Natural killer cell (primary cell): ENCODE measurements at regions not wholly inside any gene's neighbourhood (a gene's known extent, or its start where the extent isn't known, plus 50 kb on each side); places are given as distances from the start of the nearest gene placed in this dataset.

ENCODE experiments used
- ATAC-seq, 3 donors: fragments of 150-1000 bp in 2 of 3; fragments of 200-7000 bp in 1 of 3; cut with Tn5 transposase; 1 replicate in 1 of 3; 2 replicates in 2 of 3; pipeline ENCODE4 v1.10.0; 2021; ENCODE audit warnings: mild to moderate bottlenecking in 2 of 3, moderate library complexity in 2 of 3
- DNase-seq, 2 donors: peaks; one replicate each; pipeline versions ENCODE4 v3.0.0 to v3.0.0-alpha.2; 2013 to 2021; ENCODE audit warnings: mixed read lengths in 1 of 2
- H3K27ac ChIP-seq: one replicate; pipeline ENCODE4 v1.5.1; 2013; ENCODE audit warnings: mild to moderate bottlenecking, low read length
- H3K27me3 ChIP-seq: one replicate; pipeline ENCODE4 v1.6.1; 2013; ENCODE audit warnings: low read length; ENCODE audit not compliant: control insufficient read depth, insufficient read depth
- H3K36me3 ChIP-seq: one replicate; pipeline ENCODE4 v1.6.1; 2013; ENCODE audit warnings: low read length; ENCODE audit not compliant: control insufficient read depth, insufficient read depth
- H3K4me1 ChIP-seq: one replicate; pipeline ENCODE4 v1.6.1; 2013; ENCODE audit warnings: low read length; ENCODE audit not compliant: control insufficient read depth, insufficient read depth
- H3K4me3 ChIP-seq: one replicate; pipeline ENCODE4 v1.5.1; 2013; ENCODE audit warnings: low read length
- H3K9me3 ChIP-seq: one replicate; pipeline ENCODE4 v1.6.1; 2013; ENCODE audit warnings: low read length; ENCODE audit not compliant: control insufficient read depth, insufficient read depth
- H3K27ac Mint-ChIP-seq, 2 donors: one replicate each; pipeline ENCODE4 v1.8.0; 2022; ENCODE audit warnings: mild to moderate bottlenecking in 2 of 2, mixed read lengths in 2 of 2, moderate library complexity in 1 of 2
- H3K27me3 Mint-ChIP-seq, 2 donors: one replicate each; pipeline ENCODE4 v1.8.0; 2022; ENCODE audit warnings: low read depth in 2 of 2, mixed read lengths in 2 of 2
- H3K36me3 Mint-ChIP-seq: one replicate; pipeline ENCODE4 v1.8.0; 2022; ENCODE audit warnings: mixed read lengths
- H3K4me1 Mint-ChIP-seq, 2 donors: one replicate each; pipeline ENCODE4 v1.8.0; 2022; ENCODE audit warnings: mixed read lengths in 2 of 2
- H3K4me3 Mint-ChIP-seq: one replicate; pipeline ENCODE4 v1.8.0; 2022; ENCODE audit warnings: mild to moderate bottlenecking, moderate library complexity, mixed read lengths
- H3K9me3 Mint-ChIP-seq, 2 donors: one replicate each; pipeline ENCODE4 v1.8.0; 2022; ENCODE audit warnings: mixed read lengths in 2 of 2
- CTCF ChIP-seq: fragments of 200-600 bp; IDR thresholded peaks from one replicate; pipeline ENCODE4 v1.8.0; 2022; ENCODE audit warnings: antibody characterized with exemption
- WGBS: methylation state at CpG from one replicate; pipeline ENCODE4 v1.1.7; 2013; ENCODE audit warnings: missing lambda C conversion rate; ENCODE audit not compliant: insufficient coverage; 5-methylcytosine and 5-hydroxymethylcytosine counted together
- intact Hi-C: fragments of 100-400 bp; cut with micrococcal nuclease; formaldehyde crosslinking; loops from one replicate; pipeline ENCODE4 v1.14.2; 2022

- H3K36me3 Mint-ChIP-seq: no peaks in the 10 kb centered on the region
Observed at GRCh38 chr16:26791169-26791568, 275.6 kb upstream of the C16orf82 start.

GRCh38 chr16:26795184-26795583, 271.5 kb upstream of the C16orf82 start:
- Histone ChIP-seq H3K36me3 (no peaks in the 10 kb centered on the region), H3K4me1 (no peaks in the 10 kb centered on the region), H3K27ac (no peak overlapping the region), H3K9me3 (no peaks in the 10 kb centered on the region), H3K4me3 (no peak overlapping the region), H3K27me3 (no peaks in the 10 kb centered on the region)
- Mint-ChIP-seq H3K36me3 (no peaks in the 10 kb centered on the region), H3K27ac (no peak overlapping the region), H3K4me3 (no peak overlapping the region), H3K4me1 (peaks cover 0 to 8% of the 10 kb centered on the region in 2 donors), H3K27me3 (peaks cover 18 to 34% of the 10 kb centered on the region in 2 donors), H3K9me3 (no peaks in the 10 kb centered on the region)
- intact Hi-C loops: no loop called here
- WGBS: 25% methylated on average over 3 of the region's 3 CpGs
- peak; percentile 15 for TF ChIP-seq CTCF
- DNase-seq (peak in 1 of 2 donors; percentile 6), ATAC-seq (peak in 1 of 3 donors; percentile 34)

More at GRCh38 chr16:26791169-26791568, 275.6 kb upstream of the C16orf82 start:
- no peak overlapping the region for H3K27ac Mint-ChIP-seq
- Histone ChIP-seq H3K4me1 (no peaks in the 10 kb centered on the region), H3K9me3 (no peaks in the 10 kb centered on the region), H3K4me3 (no peak overlapping the region), H3K36me3 (no peaks in the 10 kb centered on the region), H3K27me3 (peaks cover 2% of the 10 kb centered on the region), H3K27ac (no peak overlapping the region)
- DNase-seq (no peak), ATAC-seq (no peak)
- H3K9me3 Mint-ChIP-seq: no peaks in the 10 kb centered on the region
- peaks cover 0 to 8% of the 10 kb centered on the region in 2 donors for H3K4me1 Mint-ChIP-seq
- TF ChIP-seq CTCF: no peak
- peaks cover 12 to 26% of the 10 kb centered on the region in 2 donors for H3K27me3 Mint-ChIP-seq
- no peak overlapping the region for H3K4me3 Mint-ChIP-seq
- intact Hi-C loops: no loop called here
- 79% methylated on average over 6 of the region's 6 CpGs for WGBS

GRCh38 chr16:26801628-26802027, 265.1 kb upstream of the C16orf82 start:
- Mint-ChIP-seq H3K4me3 (no peak overlapping the region), H3K4me1 (peaks cover 10 to 13% of the 10 kb centered on the region in 2 donors), H3K27ac (no peak overlapping the region), H3K27me3 (peaks cover 15 to 30% of the 10 kb centered on the region in 2 donors), H3K9me3 (no peaks in the 10 kb centered on the region), H3K36me3 (no peaks in the 10 kb centered on the region)
- no peaks in the 10 kb centered on the region for H3K9me3 ChIP-seq
- H3K36me3 ChIP-seq: no peaks in the 10 kb centered on the region
- no peaks in the 10 kb centered on the region for H3K27me3 ChIP-seq
- no peak for TF ChIP-seq CTCF
- no peak overlapping the region for H3K4me3 ChIP-seq
- DNase-seq (no peak), ATAC-seq (no peak)
- no peak overlapping the region for H3K27ac ChIP-seq
- intact Hi-C loops: no loop called here
- WGBS: no CpG with 5 or more reads among the region's 3 CpGs
- no peaks in the 10 kb centered on the region for H3K4me1 ChIP-seq

GRCh38 chr16:26802440-26802839, 264.3 kb upstream of the C16orf82 start:
- peaks cover 10 to 13% of the 10 kb centered on the region in 2 donors for H3K4me1 Mint-ChIP-seq
- no peaks in the 10 kb centered on the region for H3K9me3 ChIP-seq
- no peak overlapping the region for H3K4me3 Mint-ChIP-seq
- H3K36me3 ChIP-seq: no peaks in the 10 kb centered on the region
- H3K27ac ChIP-seq: no peak overlapping the region
- no peaks in the 10 kb centered on the region for H3K9me3 Mint-ChIP-seq
- ATAC-seq (peak in 1 of 3 donors; percentile 54), DNase-seq (no peak)
- H3K27me3 Mint-ChIP-seq: peaks cover 18 to 30% of the 10 kb centered on the region in 2 donors
- no peak for TF ChIP-seq CTCF
- no peaks in the 10 kb centered on the region for H3K36me3 Mint-ChIP-seq
- no peak overlapping the region for H3K27ac Mint-ChIP-seq
- WGBS: 19% methylated on average over 2 of the region's 4 CpGs
- no peaks in the 10 kb centered on the region for H3K27me3 ChIP-seq
- H3K4me1 ChIP-seq: no peaks in the 10 kb centered on the region
- no peak overlapping the region for H3K4me3 ChIP-seq
- intact Hi-C loops: no loop called here
